GM18868 (cell line): ENCODE measurements at regions not wholly inside any gene's neighbourhood (a gene's known extent, or its start where the extent isn't known, plus 50 kb on each side); places are given as distances from the start of the nearest gene placed in this dataset.
"Not testable (repeated sequence)": the region's sequence is repeated elsewhere in the genome, so short reads cannot be mapped to it uniquely, and the experiment has no call there.

Experiments
- ATAC-seq: cut with Tn5 transposase; IDR thresholded peaks from one replicate; pipeline ENCODE4 v1.9.1; 2021; ENCODE audit warnings: mild to moderate bottlenecking, moderate library complexity; ENCODE audit not compliant: unreplicated experiment

GRCh38 chr1:213457186-213457585 lies 406.1 kb downstream of the RPS6KC1 start:
- ATAC-seq, result no peak

GRCh38 chr1:213457733-213458132 lies 406.7 kb downstream of the RPS6KC1 start:
- no peak for ATAC-seq

GRCh38 chr1:213462374-213462773 lies 411.3 kb downstream of the RPS6KC1 start:
- ATAC-seq, result not testable (repeated sequence)

GRCh38 chr1:213464786-213465460 lies 413.9 kb downstream of the RPS6KC1 start:
- ATAC-seq, result no peak

- no peak for ATAC-seq
Observed at GRCh38 chr1:213466541-213466940, 415.5 kb downstream of the RPS6KC1 start.

- no peak for ATAC-seq
Observed at GRCh38 chr1:213474054-213474453, 423.0 kb downstream of the RPS6KC1 start.

- ATAC-seq, result no peak
Observed at GRCh38 chr1:213481395-213481794, 430.4 kb downstream of the RPS6KC1 start.

GRCh38 chr1:213484333-213484732 lies 433.3 kb downstream of the RPS6KC1 start:
- no peak for ATAC-seq

- ATAC-seq, result no peak
Observed at GRCh38 chr1:213484758-213485157, 433.7 kb downstream of the RPS6KC1 start.

- ATAC-seq, result no peak
Observed at GRCh38 chr1:213486488-213486887, 435.4 kb downstream of the RPS6KC1 start.

- ATAC-seq, result no peak
Observed at GRCh38 chr1:213491468-213491867, 440.4 kb downstream of the RPS6KC1 start.

- no peak for ATAC-seq
Observed at GRCh38 chr1:213492161-213493041, 441.4 kb downstream of the RPS6KC1 start.

GRCh38 chr1:213499444-213499843 lies 448.4 kb downstream of the RPS6KC1 start:
- no peak for ATAC-seq

GRCh38 chr1:213507472-213508223 lies 456.6 kb downstream of the RPS6KC1 start:
- ATAC-seq, result no peak

GRCh38 chr1:213511173-213511572 lies 460.1 kb downstream of the RPS6KC1 start:
- no peak for ATAC-seq

- no peak for ATAC-seq
Observed at GRCh38 chr1:213512316-213512715, 461.3 kb downstream of the RPS6KC1 start.

- no peak for ATAC-seq
Observed at GRCh38 chr1:213513006-213513405, 462.0 kb downstream of the RPS6KC1 start.

GRCh38 chr1:213514408-213515179 lies 463.6 kb downstream of the RPS6KC1 start:
- not testable (repeated sequence) for ATAC-seq

- ATAC-seq, result no peak
Observed at GRCh38 chr1:213519098-213519497, 468.1 kb downstream of the RPS6KC1 start.

GRCh38 chr1:213521206-213521605 lies 466.6 kb upstream of the PROX1 start:
- ATAC-seq, result no peak
